K562 (cell line): ENCODE measurements at regions not wholly inside any gene's neighbourhood (a gene's known extent, or its start where the extent isn't known, plus 50 kb on each side); places are given as distances from the start of the nearest gene placed in this dataset.

Source experiments
- ATAC-seq: fragments of 200-7000 bp; cut with Tn5 transposase; 3 replicates; pipeline ENCODE4 v1.9.1; 2020; ENCODE audit warnings: moderate library complexity
- BruUV-seq: library from RNA; stranded (reverse); fragments of 400-500 nt; replicated peaks from 2 replicates; lab custom pipeline; 2021; lab: Mats Ljungman, UMichigan
- CTCF ChIA-PET: fragments of 300-600 bp; formaldehyde crosslinking; extraction: SDS; loops from one replicate; lab custom pipeline; 2021; ENCODE audit warnings: low intra/inter-chr PET ratio; lab: Yijun Ruan, JAX
- POLR2A ChIA-PET: fragments of 300-600, 350-650 bp; sonication (Branson Sonifier 250); formaldehyde crosslinking; extraction: SDS; loops from one replicate; lab custom pipeline; 2021; ENCODE audit warnings: antibody characterized with exemption, inconsistent platforms; lab: Yijun Ruan, JAX
- DNase-seq, 4 experiments: peaks; one replicate each; pipeline versions ENCODE4 v3.0.0 to v3.0.0-alpha.2; 2011 to 2018; ENCODE audit warnings: low spot score in 3 of 4, mixed read lengths in 3 of 4; ENCODE audit errors: extremely low read depth in 1 of 4
- FAIRE-seq: peaks from 2 replicates; lab custom pipeline; 2011; peaks lifted over from hg19 to GRCh38; lab: Jason Lieb, UNC
- H2AFZ ChIP-seq: 2 replicates; pipeline ENCODE4 v1.6.0; 2011; ENCODE audit warnings: low read depth, low read length, control low read depth, inconsistent platforms
- H3K27ac ChIP-seq: fragments of 200-600 bp; 3 replicates; pipeline ENCODE4 v1.8.0; 2011; ENCODE audit warnings: low read depth, mild to moderate bottlenecking, control low read depth, inconsistent platforms, low read length, moderate library complexity, mixed read lengths; ENCODE audit errors: extremely low read depth
- H3K27me3 ChIP-seq, 2 experiments: fragments of 300-600 bp in 1 of 2; 2 replicates in 1 of 2; 3 replicates in 1 of 2; pipeline versions ENCODE4 v1.6.0 to v1.8.0; 2011; ENCODE audit warnings: inconsistent platforms in 2 of 2, low read length in 2 of 2, mild to moderate bottlenecking in 1 of 2, mixed read lengths in 1 of 2, moderate library complexity in 1 of 2; ENCODE audit not compliant: control insufficient read depth in 2 of 2, insufficient read depth in 2 of 2
- H3K36me3 ChIP-seq: fragments of 300-600 bp; 3 replicates; pipeline ENCODE4 v1.8.0; 2011; ENCODE audit warnings: mild to moderate bottlenecking, low read length, inconsistent platforms; ENCODE audit not compliant: control insufficient read depth, insufficient read depth
- H3K4me1 ChIP-seq, 2 experiments: fragments of 200-600 bp in 1 of 2; replicated peaks in 1 of 2; 2 replicates in 1 of 2; 3 replicates in 1 of 2; pipeline versions ENCODE4 v1.5.1 to v1.8.0; 2011; ENCODE audit warnings: inconsistent platforms in 2 of 2, low read length in 2 of 2, mild to moderate bottlenecking in 1 of 2, mixed read lengths in 1 of 2, moderate library complexity in 1 of 2; ENCODE audit not compliant: control insufficient read depth in 2 of 2, insufficient read depth in 2 of 2
- H3K4me2 ChIP-seq: 2 replicates; pipeline ENCODE4 v1.6.1; 2011; ENCODE audit warnings: low read length, control low read depth, inconsistent platforms, mixed read lengths; ENCODE audit not compliant: insufficient read depth
- H3K4me3 ChIP-seq: fragments of 200-600 bp; sonication (generic), shearing (Covaris generic); 2 replicates; pipeline ENCODE4 v1.5.1; 2016; ENCODE audit warnings: control low read depth, inconsistent platforms
- H3K79me2 ChIP-seq: fragments of 200-600 bp; 3 replicates; pipeline ENCODE4 v1.8.0; 2011; ENCODE audit warnings: low read length, inconsistent platforms; ENCODE audit not compliant: control insufficient read depth, insufficient read depth
- H3K9ac ChIP-seq, 2 experiments: 2 replicates each; pipeline versions ENCODE4 v1.6.0 to v1.6.1; 2011; ENCODE audit warnings: low read depth in 2 of 2, low read length in 2 of 2, control low read depth in 1 of 2, inconsistent platforms in 1 of 2, mild to moderate bottlenecking in 1 of 2, mixed read lengths in 1 of 2; ENCODE audit not compliant: insufficient read depth in 1 of 2
- H3K9me1 ChIP-seq: one replicate; pipeline ENCODE4 v1.6.0; 2011; ENCODE audit warnings: inconsistent platforms, mild to moderate bottlenecking, low read length, moderate library complexity; ENCODE audit not compliant: control insufficient read depth, insufficient read depth
- H3K9me3 ChIP-seq: replicated peaks from 2 replicates; pipeline ENCODE4 v1.5.1; 2011; ENCODE audit warnings: low read depth, low read length, inconsistent platforms; ENCODE audit not compliant: control insufficient read depth, insufficient read depth
- H4K20me1 ChIP-seq: replicated peaks from 2 replicates; pipeline ENCODE4 v1.6.1; 2011; ENCODE audit warnings: low read length, inconsistent platforms, mixed read lengths; ENCODE audit not compliant: control insufficient read depth, insufficient read depth
- CBFA2T2 ChIP-seq: fragments of 450-650 bp; conservative IDR thresholded peaks from 2 replicates; pipeline ENCODE4 v1.6.1; 2017; ENCODE audit warnings: mild to moderate bottlenecking
- CBFA2T3 ChIP-seq: fragments of 450-650 bp; IDR thresholded peaks from 2 replicates; pipeline ENCODE4 v1.6.1; 2017
- DPF2 ChIP-seq: fragments of 450-650 bp; IDR thresholded peaks from 2 replicates; pipeline ENCODE4 v1.6.1; 2016
- FOXM1 ChIP-seq, 2 experiments: fragments of 450-650 bp in 1 of 2; sonication (generic) in 1 of 2; formaldehyde crosslinking in 1 of 2; IDR thresholded peaks; 2 replicates each; pipeline versions ENCODE4 v1.6.1 to v1.9.0; 2017 to 2022; ENCODE audit warnings: low read depth in 2 of 2, mild to moderate bottlenecking in 2 of 2, missing genetic modification reagents in 1 of 2, moderate library complexity in 1 of 2
- KLF16 ChIP-seq: IDR thresholded peaks from 2 replicates; pipeline ENCODE4 v1.6.1; 2016; ENCODE audit warnings: antibody characterized with exemption
- MEIS2 ChIP-seq: fragments of 450-650 bp; IDR thresholded peaks from 2 replicates; pipeline ENCODE4 v1.6.1; 2014; ENCODE audit warnings: mild to moderate bottlenecking; ENCODE audit not compliant: partially characterized antibody
- PBX2 ChIP-seq, 2 experiments: IDR thresholded peaks in 1 of 2; conservative IDR thresholded peaks in 1 of 2; 2 replicates each; pipeline ENCODE4 v1.6.1; 2016; ENCODE audit warnings: low read depth in 2 of 2, mild to moderate bottlenecking in 1 of 2, missing compliant biosample characterization in 1 of 2, missing genetic modification characterization in 1 of 2, moderate library complexity in 1 of 2
- RCOR1 ChIP-seq, 2 experiments: IDR thresholded peaks; 2 replicates each; pipeline ENCODE4 v1.6.1; 2012; ENCODE audit warnings: low read depth in 2 of 2, low read length in 2 of 2, borderline replicate concordance in 1 of 2, improper control_type of control experiment in 1 of 2
- SMARCE1 ChIP-seq: fragments of 450-650 bp; IDR thresholded peaks from 2 replicates; pipeline ENCODE4 v1.7.1; 2016; ENCODE audit warnings: mild to moderate bottlenecking
- SRF ChIP-seq, 2 experiments: fragments of 250-450, 450-650 bp in 1 of 2; sonication (Bioruptor Pico) in 1 of 2; sonication (generic) in 1 of 2; formaldehyde crosslinking; IDR thresholded peaks; 2 replicates each; pipeline versions ENCODE4 v1.5.0 to v1.5.1; 2020 to 2022; ENCODE audit warnings: mild to moderate bottlenecking in 1 of 2, missing genetic modification reagents in 1 of 2
- TAL1 ChIP-seq: fragments of 450-650 bp; IDR thresholded peaks from 2 replicates; pipeline ENCODE4 v1.6.1; 2016; ENCODE audit warnings: mild to moderate bottlenecking
- TCF3 ChIP-seq: sonication (generic); formaldehyde crosslinking; IDR thresholded peaks from 2 replicates; pipeline ENCODE4 v1.4.0; 2020; ENCODE audit warnings: mild to moderate bottlenecking, missing genetic modification reagents
- TEAD4 ChIP-seq, 2 experiments: sonication (generic) in 1 of 2; formaldehyde crosslinking in 1 of 2; IDR thresholded peaks; 2 replicates each; pipeline versions ENCODE4 v1.6.1 to v1.8.0; 2012 to 2022; ENCODE audit warnings: borderline replicate concordance in 1 of 2, inconsistent platforms in 1 of 2, low read length in 1 of 2, mild to moderate bottlenecking in 1 of 2, missing genetic modification reagents in 1 of 2
- ZFP1 ChIP-seq: fragments of 450-650 bp; formaldehyde crosslinking; IDR thresholded peaks from 2 replicates; pipeline ENCODE4 v1.4.0; 2020; ENCODE audit warnings: mild to moderate bottlenecking, mixed read lengths
- ZNF174 ChIP-seq: fragments of 250-450 bp; sonication (Bioruptor Pico); IDR thresholded peaks from 2 replicates; pipeline ENCODE4 v1.4.0; 2020; ENCODE audit warnings: mild to moderate bottlenecking
- ZNF277 ChIP-seq: fragments of 250-450 bp; sonication (Bioruptor Pico); IDR thresholded peaks from 2 replicates; pipeline ENCODE4 v1.8.0; 2022; ENCODE audit warnings: inconsistent platforms, mild to moderate bottlenecking, moderate library complexity, borderline replicate concordance
- WGBS: fragments of 100-300 bp; shearing (Covaris generic); methylation state at CpG from one replicate; pipeline ENCODE4 v1.1.6; 2016; ENCODE audit warnings: low coverage, mixed read lengths; ENCODE audit not compliant: insufficient coverage; ENCODE audit errors: missing lambda C conversion rate; 5-methylcytosine and 5-hydroxymethylcytosine counted together
- in situ Hi-C: fragments of 300-500 bp; cut with MboI; formaldehyde crosslinking; loops from 4 replicates; pipeline ENCODE4 v1.15.0; 2018; ENCODE audit warnings: inconsistent platforms, mixed read lengths
- intact Hi-C: fragments of 100-400 bp; cut with micrococcal nuclease; formaldehyde crosslinking; loops from 2 replicates; pipeline ENCODE4 v1.14.2; 2022
- TF ChIP-seq, protein P1 (sequence below): fragments of 450-650 bp; IDR thresholded peaks from 2 replicates; pipeline ENCODE4 v1.6.1; 2016

DNA sequence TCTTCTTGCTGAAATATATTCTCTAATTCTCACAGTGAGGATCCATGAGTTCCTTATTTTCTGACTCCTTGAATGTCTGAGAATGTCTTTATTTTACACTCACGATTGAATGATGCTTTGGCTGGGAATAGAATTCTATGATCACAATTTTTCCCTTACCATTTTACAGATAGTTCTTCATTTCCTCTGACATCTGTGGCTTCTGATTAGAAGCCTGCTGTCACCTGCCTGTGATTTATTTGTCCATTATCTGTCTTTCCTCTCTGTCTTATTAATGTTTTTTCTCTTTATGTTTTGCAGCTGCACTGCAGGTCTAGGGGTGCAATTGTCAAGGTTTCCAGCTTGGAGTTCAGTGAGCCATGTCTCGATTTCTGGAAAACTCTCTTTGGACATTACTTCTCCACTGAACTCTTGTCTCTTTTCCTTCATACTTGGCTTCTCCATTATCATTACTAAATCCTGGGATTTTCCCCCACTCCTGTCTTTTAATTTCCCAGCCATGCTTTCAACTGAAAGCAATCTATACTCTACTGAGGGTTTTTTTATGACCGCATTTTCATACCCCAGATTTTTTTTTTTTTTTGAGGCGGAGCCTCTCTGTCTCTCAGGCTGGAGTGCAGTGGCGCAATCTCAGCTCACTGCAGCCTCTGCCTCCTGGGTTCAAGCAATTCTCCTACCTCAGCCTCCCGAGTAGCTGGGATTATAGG is 85.8 kb upstream of the PRNP start:
- Histone ChIP-seq H3K9me3 (no peaks in the 10 kb centered on the region), H3K36me3 (no peaks in the 10 kb centered on the region), H3K79me2 (no peaks in the 10 kb centered on the region), H2AFZ (no peak overlapping the region), H3K4me3 (no peak overlapping the region), H3K27me3 (peaks cover 4 to 24% of the 10 kb centered on the region in 2 experiments; a peak in 3 of 5 replicates), H3K4me1 (no peaks in the 10 kb centered on the region), H3K4me2 (no peak overlapping the region), H3K27ac (no peak overlapping the region), H3K9me1 (no peaks in the 10 kb centered on the region), H4K20me1 (no peaks in the 10 kb centered on the region), H3K9ac (no peak overlapping the region)
- POLR2A ChIA-PET: no interaction called here
- no peak for ATAC-seq
- in situ Hi-C loops (loop anchor here (10.0 kb wide), 1 partner anchor 344 kb away; no protein-coding TSS in a partner anchor), intact Hi-C loops (loop anchor here (10.0 kb wide), 2 partner anchors 354 to 594 kb away; no protein-coding TSS in a partner anchor)
- CTCF ChIA-PET: no interaction called here
- BruUV-seq: no TSS peak
- FAIRE-seq: no peak
- no peak for DNase-seq
- WGBS: 0% methylated on average over 5 of the region's 6 CpGs
- peak; percentile 66 for TF ChIP-seq CBFA2T3
- TF ChIP-seq TAL1: peak; percentile 68
- TF ChIP-seq TCF3 (CRISPR knock-in tag): peak; percentile 64
- TF ChIP-seq RCOR1 (IDR thresholded peaks at IDR 0.05; ENCODE audit: borderline replicate concordance in 1 of 2, low read depth in 2 of 2, low read length in 2 of 2): 0 out of 4 replicates have a peak, but pooled peaks of 1 of the 2 experiments have one; percentile 21
- 0 out of 2 replicates have a peak, but pooled peaks have one; percentile 26 for TF ChIP-seq KLF16
- TF ChIP-seq DPF2: 0 out of 2 replicates have a peak, but pooled peaks have one; percentile 32
- 0 out of 2 replicates have a peak, but pooled peaks have one; percentile 17 for TF ChIP-seq PBX2 (CRISPR knock-in tag; IDR thresholded peaks at IDR 0.05; ENCODE audit: low read depth)
- peak; percentile 87 for TF ChIP-seq PBX2 (tag; conservative IDR thresholded peaks at IDR 0.05; ENCODE audit: low read depth)
- peak; percentile 83 for TF ChIP-seq ZFP1 (CRISPR knock-in tag)
- peak; percentile 70; the same call in 1 of the 2 replicates for TF ChIP-seq TEAD4 (IDR thresholded peaks at IDR 0.05; ENCODE audit: low read length)
- no peak for TF ChIP-seq TEAD4 (CRISPR knock-in tag; IDR thresholded peaks at IDR 0.05; ENCODE audit: borderline replicate concordance)
- TF ChIP-seq FOXM1 (IDR thresholded peaks at IDR 0.05; ENCODE audit: low read depth): no peak
- TF ChIP-seq FOXM1 (CRISPR knock-in tag; IDR thresholded peaks at IDR 0.05; ENCODE audit: low read depth): no peak
- TF ChIP-seq CBFA2T2: peak; percentile 43; the same call in 1 of the 2 replicates
- peak; percentile 48; the same call in 1 of the 2 replicates for TF ChIP-seq SMARCE1
- peak; percentile 93 for TF ChIP-seq MEIS2
- TF ChIP-seq, protein P1, sequence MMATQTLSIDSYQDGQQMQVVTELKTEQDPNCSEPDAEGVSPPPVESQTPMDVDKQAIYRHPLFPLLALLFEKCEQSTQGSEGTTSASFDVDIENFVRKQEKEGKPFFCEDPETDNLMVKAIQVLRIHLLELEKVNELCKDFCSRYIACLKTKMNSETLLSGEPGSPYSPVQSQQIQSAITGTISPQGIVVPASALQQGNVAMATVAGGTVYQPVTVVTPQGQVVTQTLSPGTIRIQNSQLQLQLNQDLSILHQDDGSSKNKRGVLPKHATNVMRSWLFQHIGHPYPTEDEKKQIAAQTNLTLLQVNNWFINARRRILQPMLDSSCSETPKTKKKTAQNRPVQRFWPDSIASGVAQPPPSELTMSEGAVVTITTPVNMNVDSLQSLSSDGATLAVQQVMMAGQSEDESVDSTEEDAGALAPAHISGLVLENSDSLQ: peak; percentile 91
- TF ChIP-seq SRF (CRISPR knock-in tag; IDR thresholded peaks at IDR 0.05): no peak
- TF ChIP-seq ZNF277 (CRISPR knock-in tag): no peak
- TF ChIP-seq ZNF174 (CRISPR knock-in tag): no peak
